Tibial nerve (tissue), 4 donors: ENCODE measurements at regions not wholly inside any gene's neighbourhood (a gene's known extent, or its start where the extent isn't known, plus 50 kb on each side); places are given as distances from the start of the nearest gene placed in this dataset.
"Not testable (repeated sequence)": the region's sequence is repeated elsewhere in the genome, so short reads cannot be mapped to it uniquely, and the experiment has no call there.

Source experiments
- DNase-seq, 2 donors: peaks; one replicate each; pipeline ENCODE4 v3.0.0-alpha.2; 2019; ENCODE audit warnings: low spot score in 2 of 2
- H3K27ac ChIP-seq, 4 donors: fragments of 200-600 bp; sonication (generic) in 3 of 4; one replicate each; pipeline ENCODE4 v1.5.1; 2017 to 2019; ENCODE audit warnings: mild to moderate bottlenecking in 1 of 4
- H3K27me3 ChIP-seq, 2 donors: fragments of 200-600 bp; sonication (generic) in 1 of 2; one replicate each; pipeline versions ENCODE4 v1.5.1 to v1.6.0; 2017 to 2019
- H3K36me3 ChIP-seq, 3 donors: fragments of 200-600 bp; sonication (generic); one replicate each; pipeline ENCODE4 v1.5.1; 2018 to 2019
- H3K4me1 ChIP-seq, 4 donors: fragments of 200-600 bp; sonication (generic) in 3 of 4; one replicate each; pipeline ENCODE4 v1.5.1; 2017 to 2019
- H3K4me3 ChIP-seq, 4 donors: fragments of 200-600 bp; sonication (generic) in 3 of 4; one replicate each; pipeline ENCODE4 v1.5.1; 2017 to 2019; ENCODE audit warnings: mild to moderate bottlenecking in 1 of 4, moderate library complexity in 1 of 4
- H3K9me3 ChIP-seq, 4 donors: fragments of 200-600 bp; sonication (generic) in 3 of 4; one replicate each; pipeline ENCODE4 v1.5.1; 2017 to 2019
- EP300 ChIP-seq, 2 donors: sonication (generic); formaldehyde crosslinking; IDR thresholded peaks; one replicate each; pipeline ENCODE4 v1.6.1; 2017; ENCODE audit warnings: antibody characterized with exemption in 2 of 2, mild to moderate bottlenecking in 1 of 2
- POLR2A ChIP-seq, 2 donors: fragments of 450-650 bp; IDR thresholded peaks; one replicate each; pipeline ENCODE4 v1.6.1; 2017; ENCODE audit warnings: antibody characterized with exemption in 2 of 2, mild to moderate bottlenecking in 2 of 2, moderate library complexity in 2 of 2
- WGBS, 2 donors: methylation state at CpG; one replicate each; pipeline ENCODE4 v1.1.5; 2018; 5-methylcytosine and 5-hydroxymethylcytosine counted together
- TF ChIP-seq, protein P1 (sequence below), 5 experiments: fragments of 200-600 bp in 3 of 5; fragments of 450-650 bp in 2 of 5; sonication (generic) in 3 of 5; IDR thresholded peaks; one replicate each; pipeline ENCODE4 v1.5.1; 2016 to 2019; ENCODE audit warnings: antibody characterized with exemption in 5 of 5, mild to moderate bottlenecking in 3 of 5, moderate library complexity in 2 of 5

DNA sequence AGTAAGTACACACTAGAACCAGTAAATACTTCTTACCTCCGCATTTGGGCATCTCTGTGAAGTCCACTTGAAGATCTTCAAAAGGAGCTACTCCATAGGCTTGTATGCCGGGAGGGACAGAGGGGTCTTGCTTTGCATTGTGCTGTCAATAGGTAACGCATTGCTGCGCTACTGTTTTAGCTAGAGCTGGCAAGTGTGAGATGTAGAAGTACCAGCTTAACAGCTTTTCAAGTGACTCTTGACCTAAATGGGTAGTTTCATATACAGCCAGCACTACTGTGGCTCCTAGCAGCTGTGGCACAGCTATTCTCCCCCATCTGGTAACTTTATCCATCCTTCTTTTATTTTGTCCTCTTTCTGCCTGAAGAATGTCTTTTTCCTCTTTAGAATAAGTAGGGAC is 205.3 kb upstream of the KLF8 start:
- H3K4me3 ChIP-seq, result no peak overlapping the region
- WGBS, 2 donors, result 83 to 96% methylated on average over 4 of the region's 4 CpGs
- no peaks in the 10 kb centered on the region for H3K36me3 ChIP-seq
- no peak for DNase-seq
- no peaks in the 10 kb centered on the region for H3K9me3 ChIP-seq
- H3K27ac ChIP-seq, result no peak overlapping the region
- H3K27me3 ChIP-seq, result no peaks in the 10 kb centered on the region
- H3K4me1 ChIP-seq, result no peaks in the 10 kb centered on the region
- TF ChIP-seq EP300 (IDR thresholded peaks at IDR 0.05) (no peak), POLR2A (IDR thresholded peaks at IDR 0.05) (no peak)
- TF ChIP-seq, protein P1, sequence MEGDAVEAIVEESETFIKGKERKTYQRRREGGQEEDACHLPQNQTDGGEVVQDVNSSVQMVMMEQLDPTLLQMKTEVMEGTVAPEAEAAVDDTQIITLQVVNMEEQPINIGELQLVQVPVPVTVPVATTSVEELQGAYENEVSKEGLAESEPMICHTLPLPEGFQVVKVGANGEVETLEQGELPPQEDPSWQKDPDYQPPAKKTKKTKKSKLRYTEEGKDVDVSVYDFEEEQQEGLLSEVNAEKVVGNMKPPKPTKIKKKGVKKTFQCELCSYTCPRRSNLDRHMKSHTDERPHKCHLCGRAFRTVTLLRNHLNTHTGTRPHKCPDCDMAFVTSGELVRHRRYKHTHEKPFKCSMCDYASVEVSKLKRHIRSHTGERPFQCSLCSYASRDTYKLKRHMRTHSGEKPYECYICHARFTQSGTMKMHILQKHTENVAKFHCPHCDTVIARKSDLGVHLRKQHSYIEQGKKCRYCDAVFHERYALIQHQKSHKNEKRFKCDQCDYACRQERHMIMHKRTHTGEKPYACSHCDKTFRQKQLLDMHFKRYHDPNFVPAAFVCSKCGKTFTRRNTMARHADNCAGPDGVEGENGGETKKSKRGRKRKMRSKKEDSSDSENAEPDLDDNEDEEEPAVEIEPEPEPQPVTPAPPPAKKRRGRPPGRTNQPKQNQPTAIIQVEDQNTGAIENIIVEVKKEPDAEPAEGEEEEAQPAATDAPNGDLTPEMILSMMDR (IDR thresholded peaks at IDR 0.05), result no peak

DNA sequence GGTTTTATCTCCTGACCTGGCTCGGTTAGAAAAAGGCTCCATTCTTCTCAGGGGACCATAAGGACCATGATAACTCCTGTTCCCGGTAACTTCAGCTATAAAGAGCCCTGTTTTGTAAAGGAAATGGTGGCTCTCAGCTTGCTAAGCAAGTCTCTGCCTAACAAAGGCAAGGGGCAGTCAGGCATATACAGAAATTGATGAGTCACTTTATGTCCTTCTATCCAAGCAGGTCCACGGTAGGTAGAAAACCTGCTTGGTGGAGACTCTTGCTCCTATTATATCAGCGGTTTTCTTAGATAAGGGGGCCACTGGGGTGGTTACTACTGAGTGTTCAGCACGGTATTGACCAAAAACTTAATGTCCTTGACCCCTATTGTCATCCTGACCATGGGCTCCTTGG is 203.0 kb upstream of the KLF8 start:
- Histone ChIP-seq H3K27me3 (no peaks in the 10 kb centered on the region), H3K4me3 (no peak overlapping the region), H3K4me1 (no peaks in the 10 kb centered on the region), H3K9me3 (no peaks in the 10 kb centered on the region), H3K36me3 (no peaks in the 10 kb centered on the region), H3K27ac (no peak overlapping the region)
- WGBS, 2 donors, result 62 to 64% methylated on average over 4 to 5 of the region's 5 CpGs
- DNase-seq, result no peak
- TF ChIP-seq EP300 (IDR thresholded peaks at IDR 0.05) (no peak), POLR2A (IDR thresholded peaks at IDR 0.05) (no peak)
- TF ChIP-seq, protein P1 (IDR thresholded peaks at IDR 0.05), result no peak

DNA sequence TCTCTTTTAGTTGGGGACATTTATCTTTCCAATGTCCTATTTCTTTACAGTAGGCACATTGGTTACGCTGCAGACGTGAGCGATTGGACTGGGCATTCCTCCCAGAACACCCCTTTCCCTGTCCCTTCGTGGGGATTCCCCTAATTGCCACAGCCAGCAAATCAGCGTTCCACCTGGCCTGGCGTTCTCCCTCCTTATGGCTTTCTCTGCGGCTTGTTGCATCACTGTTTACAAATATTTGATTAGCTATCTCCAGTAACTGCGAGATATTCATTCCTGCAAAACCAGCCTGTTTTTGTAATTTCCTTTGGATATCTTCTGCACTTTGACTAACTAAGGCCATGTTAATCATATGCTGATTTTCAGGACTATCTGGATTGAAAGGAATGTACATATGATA is 202.5 kb upstream of the KLF8 start:
- WGBS, 2 donors, result 89 to 100% methylated on average over 6 to 8 of the region's 8 CpGs

DNA sequence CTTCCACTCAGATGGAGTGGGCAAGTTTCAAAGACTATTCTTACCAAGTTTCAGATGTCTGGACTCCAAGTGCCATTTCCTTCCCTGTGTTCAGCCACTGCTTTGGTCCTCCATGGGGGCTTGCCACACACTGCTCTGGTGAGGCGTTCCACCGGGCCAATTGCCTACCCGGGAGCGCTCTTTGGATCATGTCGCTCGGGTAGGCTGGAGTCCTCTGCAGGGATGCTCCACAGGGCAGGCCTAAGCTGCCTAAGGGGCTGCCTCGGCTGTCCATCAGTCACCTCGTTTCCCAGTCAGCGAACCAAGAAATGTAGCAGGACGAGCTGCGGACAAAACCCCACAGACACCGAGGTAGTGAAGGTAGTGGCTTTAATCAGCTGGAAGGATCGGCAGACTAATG is 200.7 kb upstream of the KLF8 start:
- no peak for DNase-seq
- H3K27me3 ChIP-seq, result no peaks in the 10 kb centered on the region
- TF ChIP-seq, protein P1 (IDR thresholded peaks at IDR 0.05), result no peak
- TF ChIP-seq POLR2A (IDR thresholded peaks at IDR 0.05), result no peak
- no peak for TF ChIP-seq EP300 (IDR thresholded peaks at IDR 0.05)
- H3K36me3 ChIP-seq, result no peaks in the 10 kb centered on the region
- H3K9me3 ChIP-seq, result peaks cover 0 to 5% (median 2%) of the 10 kb centered on the region in 4 donors
- H3K4me3 ChIP-seq, result no peak overlapping the region
- H3K4me1 ChIP-seq, result no peaks in the 10 kb centered on the region
- no peak overlapping the region for H3K27ac ChIP-seq
- 89 to 98% methylated on average over 7 to 13 of the region's 13 CpGs for WGBS, 2 donors

More for the DNA sequence above, 202.5 kb upstream of the KLF8 start:
- H3K36me3 ChIP-seq, result no peaks in the 10 kb centered on the region
- TF ChIP-seq EP300 (IDR thresholded peaks at IDR 0.05) (no peak), POLR2A (IDR thresholded peaks at IDR 0.05) (no peak)
- TF ChIP-seq, protein P1 (IDR thresholded peaks at IDR 0.05), result no peak
- H3K27ac ChIP-seq, result no peak overlapping the region
- H3K4me3 ChIP-seq, result no peak overlapping the region
- H3K4me1 ChIP-seq, result no peaks in the 10 kb centered on the region
- no peaks in the 10 kb centered on the region for H3K27me3 ChIP-seq
- no peak for DNase-seq
- H3K9me3 ChIP-seq, result no peaks in the 10 kb centered on the region

DNA sequence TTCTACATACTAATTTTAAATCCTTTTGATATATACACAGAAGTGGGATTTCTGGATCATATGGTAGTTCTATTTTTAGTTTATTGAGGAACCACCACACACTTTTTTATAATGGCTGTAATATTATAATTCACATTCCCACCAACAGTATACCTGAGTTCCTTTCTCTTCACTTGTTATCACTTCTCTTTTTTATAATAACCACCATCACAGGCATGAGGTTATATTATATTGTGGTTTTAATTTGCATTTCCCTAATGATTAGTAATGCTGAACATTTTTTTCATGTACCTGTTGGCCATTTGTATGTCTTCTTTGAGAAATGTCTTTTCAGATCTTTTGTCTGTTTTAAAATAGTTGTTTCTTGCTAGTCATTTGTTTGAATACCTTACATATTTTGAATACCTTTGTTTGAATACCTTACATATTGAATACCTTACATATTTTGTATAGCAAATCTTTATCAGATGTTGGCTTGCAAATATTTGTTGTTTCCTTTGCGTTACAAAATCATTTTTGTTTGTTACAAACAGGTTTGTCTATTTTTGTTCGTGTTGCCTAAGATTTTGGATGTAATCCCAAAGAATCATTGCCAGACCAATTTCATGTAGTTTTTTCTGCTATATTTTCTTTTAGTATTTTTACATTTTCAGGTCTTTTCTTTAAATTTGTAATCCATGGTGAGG is 198.5 kb upstream of the KLF8 start:
- H3K36me3 ChIP-seq, result no peaks in the 10 kb centered on the region
- 67 to 77% methylated on average over 2 of the region's 2 CpGs for WGBS, 2 donors
- no peak overlapping the region for H3K27ac ChIP-seq
- TF ChIP-seq, protein P1 (IDR thresholded peaks at IDR 0.05), result no peak
- TF ChIP-seq EP300 (IDR thresholded peaks at IDR 0.05), result no peak
- no peak for TF ChIP-seq POLR2A (IDR thresholded peaks at IDR 0.05)
- peaks cover 0 to 14% (median 6%) of the 10 kb centered on the region in 4 donors for H3K9me3 ChIP-seq
- H3K4me1 ChIP-seq, result no peaks in the 10 kb centered on the region
- DNase-seq, result no peak
- H3K27me3 ChIP-seq, result no peaks in the 10 kb centered on the region
- no peak overlapping the region for H3K4me3 ChIP-seq

DNA sequence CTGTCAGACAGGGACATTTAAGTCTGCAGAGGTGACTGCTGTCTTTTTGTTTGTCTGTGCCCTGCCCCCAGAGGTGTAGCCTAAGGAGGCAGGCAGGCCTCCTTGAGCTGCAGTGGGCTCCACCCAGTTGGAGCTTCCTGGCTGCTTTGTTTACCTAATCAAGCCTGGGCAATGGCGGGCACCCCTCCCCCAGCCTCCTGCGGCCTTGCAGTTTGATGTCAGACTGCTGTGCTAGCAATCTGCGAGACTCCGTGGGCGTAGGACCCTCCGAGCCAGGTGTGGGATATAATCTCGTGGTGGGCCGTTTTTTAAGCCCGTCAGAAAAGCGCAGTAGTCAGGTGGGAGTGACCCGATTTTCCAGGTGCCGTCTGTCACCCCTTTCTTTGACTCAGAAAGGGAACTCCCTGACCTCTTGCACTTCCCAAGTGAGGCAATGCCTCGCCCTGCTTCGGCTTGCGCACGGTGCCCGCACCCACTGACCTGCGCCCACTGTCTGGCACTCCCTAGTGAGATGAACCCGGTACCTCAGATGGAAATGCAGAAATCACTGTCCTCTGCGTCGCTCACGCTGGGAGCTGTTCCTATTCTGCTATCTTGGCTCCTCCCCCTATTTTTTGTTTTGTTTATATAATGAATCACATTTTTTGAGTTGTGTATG is 179.4 kb upstream of the KLF8 start:
- 87 to 98% methylated on average over 4 to 22 of the region's 22 CpGs for WGBS, 2 donors
- not testable (repeated sequence) for H3K4me1 ChIP-seq, H3K4me3 ChIP-seq, DNase-seq, H3K36me3 ChIP-seq, H3K27me3 ChIP-seq, H3K27ac ChIP-seq
- H3K9me3 ChIP-seq, result peaks cover 0 to 16% (median 4%) of the 10 kb centered on the region in 4 donors
